Panc1 (cell line): ENCODE measurements at regions not wholly inside any gene's neighbourhood (a gene's known extent, or its start where the extent isn't known, plus 50 kb on each side); places are given as distances from the start of the nearest gene placed in this dataset.

Source experiments
- CTCF ChIP-seq: fragments of 450-650 bp; IDR thresholded peaks from 2 replicates; pipeline ENCODE4 v1.5.1; 2017; ENCODE audit warnings: mild to moderate bottlenecking
- POLR2AphosphoS5 ChIP-seq: IDR thresholded peaks from 2 replicates; pipeline ENCODE4 v1.6.1; 2012; ENCODE audit warnings: mild to moderate bottlenecking, low read depth, low read length, moderate library complexity
- REST ChIP-seq, 2 experiments: IDR thresholded peaks; 2 replicates each; pipeline ENCODE4 v1.6.1; 2011 to 2012; ENCODE audit warnings: low read depth in 2 of 2, control low read depth in 1 of 2, low read length in 1 of 2, mild to moderate bottlenecking in 1 of 2, moderate library complexity in 1 of 2; ENCODE audit not compliant: insufficient read depth in 1 of 2
- SIN3A ChIP-seq: IDR thresholded peaks from 2 replicates; pipeline ENCODE4 v1.6.1; 2012; ENCODE audit warnings: low read depth, mild to moderate bottlenecking, low read length, moderate library complexity, borderline replicate concordance; ENCODE audit not compliant: insufficient read depth
- TCF7L2 ChIP-seq: IDR thresholded peaks from 2 replicates; pipeline ENCODE4 v1.6.1; 2011; ENCODE audit warnings: mild to moderate bottlenecking, low read depth, low read length, inconsistent platforms

GRCh38 chr1:94339206-94339927, 78.8 kb upstream of the ABCD3 start:
- TF ChIP-seq CTCF, result no peak
- TF ChIP-seq REST (IDR thresholded peaks at IDR 0.05; ENCODE audit: insufficient read depth in 1 of 2, low read depth in 2 of 2, low read length in 1 of 2), result no peak
- TF ChIP-seq POLR2AphosphoS5, result no peak
- TF ChIP-seq SIN3A, result no peak
- no peak for TF ChIP-seq TCF7L2
